GM19328 (cell line): ENCODE measurements at regions not wholly inside any gene's neighbourhood (a gene's known extent, or its start where the extent isn't known, plus 50 kb on each side); places are given as distances from the start of the nearest gene placed in this dataset.

Source experiments
- ATAC-seq: cut with Tn5 transposase; IDR thresholded peaks from one replicate; pipeline ENCODE4 v1.9.1; 2021; ENCODE audit warnings: mild to moderate bottlenecking, moderate library complexity; ENCODE audit not compliant: unreplicated experiment

GRCh38 chr2:65804777-65805176 lies 372.4 kb upstream of the SPRED2 start:
- ATAC-seq = no peak

GRCh38 chr2:65802298-65802942 lies 370.0 kb upstream of the SPRED2 start:
- no peak for ATAC-seq

GRCh38 chr2:65800998-65801397 lies 368.6 kb upstream of the SPRED2 start:
- ATAC-seq = no peak

- ATAC-seq = no peak
Measured at GRCh38 chr2:65799141-65799854, 366.9 kb upstream of the SPRED2 start.

GRCh38 chr2:65798641-65799040 lies 366.2 kb upstream of the SPRED2 start:
- no peak for ATAC-seq

GRCh38 chr2:65794994-65795393 lies 362.6 kb upstream of the SPRED2 start:
- ATAC-seq = no peak

GRCh38 chr2:65791404-65791975 lies 359.1 kb upstream of the SPRED2 start:
- no peak for ATAC-seq

- no peak for ATAC-seq
Measured at GRCh38 chr2:65790676-65790935, 358.2 kb upstream of the SPRED2 start.

- ATAC-seq = no peak
Measured at GRCh38 chr2:65789923-65790675, 357.7 kb upstream of the SPRED2 start.

GRCh38 chr2:65788556-65788955 lies 356.2 kb upstream of the SPRED2 start:
- ATAC-seq = no peak

- no peak for ATAC-seq
Measured at GRCh38 chr2:65786765-65787164, 354.4 kb upstream of the SPRED2 start.

GRCh38 chr2:65786007-65786717 lies 353.8 kb upstream of the SPRED2 start:
- ATAC-seq = no peak

- ATAC-seq = no peak
Measured at GRCh38 chr2:65782996-65783650, 350.7 kb upstream of the SPRED2 start.

- no peak for ATAC-seq
Measured at GRCh38 chr2:65782186-65782585, 349.8 kb upstream of the SPRED2 start.

GRCh38 chr2:65781756-65782155 lies 349.4 kb upstream of the SPRED2 start:
- no peak for ATAC-seq

- ATAC-seq = no peak
Measured at GRCh38 chr2:65779021-65779420, 346.6 kb upstream of the SPRED2 start.

GRCh38 chr2:65778137-65778536 lies 345.7 kb upstream of the SPRED2 start:
- no peak for ATAC-seq

- ATAC-seq = no peak
Measured at GRCh38 chr2:65775839-65776238, 343.4 kb upstream of the SPRED2 start.

- no peak for ATAC-seq
Measured at GRCh38 chr2:65767946-65768345, 335.5 kb upstream of the SPRED2 start.

- ATAC-seq = no peak
Measured at GRCh38 chr2:65766768-65767267, 334.4 kb upstream of the SPRED2 start.

- no peak for ATAC-seq
Measured at GRCh38 chr2:65765376-65765775, 333.0 kb upstream of the SPRED2 start.
